Activated CD8-positive, alpha-beta T cell treated with anti-CD3 and anti-CD28 coated beads for 36 hours (primary cell): ENCODE measurements at regions not wholly inside any gene's neighbourhood (a gene's known extent, or its start where the extent isn't known, plus 50 kb on each side); places are given as distances from the start of the nearest gene placed in this dataset.
"Not testable (repeated sequence)": the region's sequence is repeated elsewhere in the genome, so short reads cannot be mapped to it uniquely, and the experiment has no call there.

Source experiments
- ATAC-seq: fragments of 200-7000 bp; cut with Tn5 transposase; one replicate; pipeline ENCODE4 v1.10.0; 2021; ENCODE audit warnings: mild to moderate bottlenecking, moderate library complexity
- CTCF ChIA-PET: fragments of 350-600 bp; sonication (Branson Sonifier 250); formaldehyde crosslinking; loops from one replicate; lab custom pipeline; 2021; ENCODE audit warnings: antibody characterized with exemption; lab: Charles Lee
- POLR2A ChIA-PET: fragments of 350-600 bp; sonication (Branson Sonifier 250); formaldehyde crosslinking; loops from one replicate; lab custom pipeline; 2021; ENCODE audit warnings: antibody characterized with exemption; lab: Charles Lee
- DNase-seq: peaks from one replicate; pipeline ENCODE4 v3.0.0-alpha.2; 2020
- H3K27ac Mint-ChIP-seq: one replicate; pipeline ENCODE4 v1.8.0; 2021; ENCODE audit warnings: mild to moderate bottlenecking, mixed read lengths
- H3K27me3 Mint-ChIP-seq: one replicate; pipeline ENCODE4 v1.8.0; 2021; ENCODE audit warnings: mixed read lengths
- H3K36me3 Mint-ChIP-seq: one replicate; pipeline ENCODE4 v1.8.0; 2021; ENCODE audit warnings: low read depth, mixed read lengths
- H3K4me1 Mint-ChIP-seq: one replicate; pipeline ENCODE4 v1.8.0; 2021; ENCODE audit warnings: low read depth, mixed read lengths
- H3K4me3 Mint-ChIP-seq: one replicate; pipeline ENCODE4 v1.8.0; 2021; ENCODE audit warnings: mild to moderate bottlenecking, moderate library complexity, mixed read lengths
- H3K9me3 Mint-ChIP-seq: one replicate; pipeline ENCODE4 v1.8.0; 2021; ENCODE audit warnings: mixed read lengths
- intact Hi-C: fragments of 100-400 bp; cut with micrococcal nuclease; formaldehyde crosslinking; loops from one replicate; pipeline ENCODE4 v1.10.0; 2022

GRCh38 chr2:111492995-111493719 lies 372.4 kb downstream of the BCL2L11 start:
- H3K36me3 Mint-ChIP-seq, intact Hi-C loops, CTCF ChIA-PET, H3K9me3 Mint-ChIP-seq, DNase-seq, POLR2A ChIA-PET, H3K27me3 Mint-ChIP-seq: not testable (repeated sequence)
- peak; percentile 28 for ATAC-seq
- peak overlapping the region; percentile 59 for H3K4me3 Mint-ChIP-seq
- H3K4me1 Mint-ChIP-seq, result peaks cover 14% of the 10 kb centered on the region
- H3K27ac Mint-ChIP-seq, result peak overlapping the region; percentile 79

DNA sequence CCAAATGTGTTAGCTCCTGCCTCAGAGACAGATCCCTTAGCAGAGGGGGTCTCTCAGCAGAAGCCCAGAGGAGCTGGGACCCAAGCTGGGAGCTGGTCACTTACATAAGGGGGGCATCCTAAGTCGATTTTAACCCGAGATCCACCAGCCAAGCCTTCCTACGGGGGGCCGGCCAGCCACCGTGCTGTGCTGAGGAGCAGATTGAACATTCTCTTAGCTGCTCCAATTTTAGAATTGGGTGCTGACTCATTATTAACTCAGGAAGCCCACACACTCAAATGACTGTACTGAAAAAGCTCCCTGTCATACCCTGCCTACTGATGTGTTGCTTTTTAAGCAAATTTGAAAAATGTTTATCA lies 373.0 kb downstream of the BCL2L11 start:
- Mint-ChIP-seq H3K4me1 (peaks cover 14% of the 10 kb centered on the region), H3K27ac (peak overlapping the region; percentile 79), H3K4me3 (peak overlapping the region; percentile 59)
- H3K36me3 Mint-ChIP-seq, POLR2A ChIA-PET, intact Hi-C loops, H3K27me3 Mint-ChIP-seq, CTCF ChIA-PET, H3K9me3 Mint-ChIP-seq: not testable (repeated sequence)
- ATAC-seq (peak; percentile 76), DNase-seq (peak; percentile 20)

- intact Hi-C loops, CTCF ChIA-PET, H3K27me3 Mint-ChIP-seq, H3K9me3 Mint-ChIP-seq, POLR2A ChIA-PET, H3K36me3 Mint-ChIP-seq: not testable (repeated sequence)
- H3K4me1 Mint-ChIP-seq, result peaks cover 14% of the 10 kb centered on the region
- peak overlapping the region; percentile 27 for H3K4me3 Mint-ChIP-seq
- peak; percentile 48 for ATAC-seq
- peak overlapping the region; percentile 15 for H3K27ac Mint-ChIP-seq
- DNase-seq, result peak; percentile 53
These were observed 373.7 kb downstream of the BCL2L11 start for GRCh38 chr2:111494288-111494980.

GRCh38 chr2:111494981-111495315 lies 374.2 kb downstream of the BCL2L11 start:
- DNase-seq, CTCF ChIA-PET, H3K27me3 Mint-ChIP-seq, intact Hi-C loops, H3K9me3 Mint-ChIP-seq, POLR2A ChIA-PET, H3K36me3 Mint-ChIP-seq: not testable (repeated sequence)
- peak; percentile 17 for ATAC-seq
- Mint-ChIP-seq H3K4me3 (peak overlapping the region; percentile 27), H3K27ac (peak overlapping the region; percentile 15), H3K4me1 (peaks cover 14% of the 10 kb centered on the region)

- POLR2A ChIA-PET, intact Hi-C loops, H3K9me3 Mint-ChIP-seq, H3K27ac Mint-ChIP-seq, H3K4me3 Mint-ChIP-seq, DNase-seq, H3K27me3 Mint-ChIP-seq, H3K36me3 Mint-ChIP-seq, CTCF ChIA-PET, ATAC-seq: not testable (repeated sequence)
- peaks cover 13% of the 10 kb centered on the region for H3K4me1 Mint-ChIP-seq
These were observed 374.9 kb downstream of the BCL2L11 start for GRCh38 chr2:111495636-111496035.

DNA sequence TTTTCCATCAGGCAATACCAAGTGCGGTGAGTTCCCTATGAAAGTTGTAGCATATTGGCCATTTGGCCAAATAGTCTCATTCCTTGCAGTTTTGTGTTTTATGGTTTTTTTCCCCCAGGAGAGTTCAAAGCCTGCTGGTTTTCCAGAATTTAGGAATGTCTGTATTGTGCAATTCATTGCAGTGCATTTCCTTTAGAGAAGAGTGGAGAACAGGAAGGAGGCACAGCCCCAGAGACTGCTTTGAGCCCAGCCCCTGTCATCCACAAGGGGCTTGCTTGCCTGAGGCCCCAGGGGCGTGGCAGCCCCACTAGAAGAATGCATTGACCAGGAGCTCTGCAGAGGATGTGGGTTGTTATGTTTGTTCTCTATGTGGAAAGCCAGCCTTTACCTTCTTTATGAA lies 375.5 kb downstream of the BCL2L11 start:
- POLR2A ChIA-PET, H3K27ac Mint-ChIP-seq, DNase-seq, CTCF ChIA-PET, H3K36me3 Mint-ChIP-seq, H3K27me3 Mint-ChIP-seq, H3K9me3 Mint-ChIP-seq, H3K4me3 Mint-ChIP-seq, ATAC-seq, intact Hi-C loops: not testable (repeated sequence)
- peaks cover 10% of the 10 kb centered on the region for H3K4me1 Mint-ChIP-seq

- CTCF ChIA-PET, H3K27me3 Mint-ChIP-seq, H3K4me1 Mint-ChIP-seq, DNase-seq, H3K27ac Mint-ChIP-seq, ATAC-seq, H3K4me3 Mint-ChIP-seq, H3K9me3 Mint-ChIP-seq, H3K36me3 Mint-ChIP-seq, POLR2A ChIA-PET, intact Hi-C loops: not testable (repeated sequence)
These were observed 376.1 kb downstream of the BCL2L11 start for GRCh38 chr2:111496860-111497259.

DNA sequence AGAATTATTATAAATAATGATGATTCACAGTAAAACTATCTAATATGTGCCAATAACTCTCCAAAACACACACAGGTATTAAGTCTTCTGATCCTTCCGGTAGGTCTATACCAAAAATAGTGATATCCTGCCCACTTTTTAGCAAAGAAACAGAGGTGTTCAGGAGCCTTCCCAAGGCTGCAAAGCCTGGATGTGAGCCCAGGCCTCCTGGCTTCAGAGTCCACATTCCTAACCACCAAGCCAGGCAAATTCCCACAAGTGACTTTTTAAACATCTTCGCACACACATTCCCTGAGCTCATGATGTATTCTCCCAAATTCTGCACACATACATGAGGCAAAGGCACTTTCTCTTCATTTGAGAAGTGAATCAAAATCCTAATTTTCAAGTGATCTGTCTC lies 376.6 kb downstream of the BCL2L11 start:
- POLR2A ChIA-PET, intact Hi-C loops, H3K27me3 Mint-ChIP-seq, CTCF ChIA-PET, H3K9me3 Mint-ChIP-seq, H3K27ac Mint-ChIP-seq, ATAC-seq, DNase-seq, H3K4me1 Mint-ChIP-seq, H3K4me3 Mint-ChIP-seq, H3K36me3 Mint-ChIP-seq: not testable (repeated sequence)

DNA sequence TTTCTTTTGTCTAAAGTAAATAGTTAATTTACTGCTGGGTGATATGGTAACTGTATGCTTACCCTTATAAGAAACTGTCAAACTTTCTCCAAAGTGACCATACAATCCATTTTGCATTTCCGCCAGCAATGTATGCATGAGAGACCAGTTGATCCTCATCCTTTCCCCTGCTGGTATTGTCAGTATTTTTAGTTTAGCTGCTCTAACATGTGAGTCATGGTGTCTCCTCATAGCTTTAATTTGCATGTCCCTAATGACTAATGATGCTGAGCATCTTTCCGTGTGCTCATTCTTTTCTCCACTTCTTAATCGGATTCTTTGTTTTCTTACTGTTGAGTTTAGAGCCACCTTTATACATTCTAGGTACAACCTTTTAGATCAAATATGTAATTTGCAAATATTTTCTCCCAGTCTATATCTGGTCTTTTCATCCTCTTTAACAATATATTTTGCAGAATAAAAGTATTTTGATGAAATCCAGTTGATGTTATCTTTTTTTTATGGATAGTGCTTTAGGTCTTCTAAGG lies 379.9 kb downstream of the BCL2L11 start:
- POLR2A ChIA-PET, H3K36me3 Mint-ChIP-seq, H3K27me3 Mint-ChIP-seq, ATAC-seq, CTCF ChIA-PET, H3K9me3 Mint-ChIP-seq, H3K4me3 Mint-ChIP-seq, DNase-seq, intact Hi-C loops, H3K27ac Mint-ChIP-seq, H3K4me1 Mint-ChIP-seq: not testable (repeated sequence)

- H3K36me3 Mint-ChIP-seq, intact Hi-C loops, CTCF ChIA-PET, H3K4me3 Mint-ChIP-seq, POLR2A ChIA-PET, H3K27ac Mint-ChIP-seq, H3K9me3 Mint-ChIP-seq, H3K27me3 Mint-ChIP-seq, DNase-seq: not testable (repeated sequence)
- peaks cover 18% of the 10 kb centered on the region for H3K4me1 Mint-ChIP-seq
- ATAC-seq, result peak; percentile 66
These were observed 380.0 kb downstream of the ANAPC1 start for GRCh38 chr2:111503844-111504570.

GRCh38 chr2:111504571-111504942 lies 379.4 kb downstream of the ANAPC1 start:
- H3K36me3 Mint-ChIP-seq, H3K27ac Mint-ChIP-seq, DNase-seq, POLR2A ChIA-PET, H3K4me3 Mint-ChIP-seq, H3K9me3 Mint-ChIP-seq, H3K27me3 Mint-ChIP-seq, intact Hi-C loops, ATAC-seq, CTCF ChIA-PET: not testable (repeated sequence)
- peaks cover 18% of the 10 kb centered on the region for H3K4me1 Mint-ChIP-seq
